AG09319 (cell line): ENCODE measurements at regions not wholly inside any gene's neighbourhood (a gene's known extent, or its start where the extent isn't known, plus 50 kb on each side); places are given as distances from the start of the nearest gene placed in this dataset.

Experiments used
- DNase-seq: peaks from one replicate; pipeline ENCODE4 v3.0.0-alpha.2; 2010; ENCODE audit warnings: low read depth; ENCODE audit errors: extremely low read depth
- TF ChIP-seq, protein P1 (sequence below): IDR thresholded peaks from 2 replicates; pipeline ENCODE4 v1.5.1; 2011; ENCODE audit warnings: low read depth, mild to moderate bottlenecking, inconsistent platforms, low read length, moderate library complexity

DNA sequence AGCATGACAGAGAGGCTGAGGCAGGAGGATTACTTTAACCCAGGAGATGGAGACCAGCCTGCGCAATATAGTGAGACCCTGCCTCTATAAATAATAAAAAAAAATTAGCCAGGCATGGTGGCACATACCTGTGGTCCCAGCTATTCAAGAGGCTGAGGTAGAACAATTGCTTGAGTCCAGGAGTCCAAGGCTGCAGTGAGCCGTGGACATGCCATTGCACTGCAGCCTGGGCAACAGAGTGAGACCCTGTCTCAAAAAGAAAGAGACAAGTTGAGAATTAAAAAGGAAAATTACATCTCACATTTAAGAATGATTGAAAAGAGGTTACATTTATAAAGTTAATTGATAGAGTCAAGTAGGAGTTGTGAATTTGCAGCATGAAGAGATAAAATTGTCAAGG is 91.4 kb upstream of the TMPO start:
- TF ChIP-seq, protein P1, sequence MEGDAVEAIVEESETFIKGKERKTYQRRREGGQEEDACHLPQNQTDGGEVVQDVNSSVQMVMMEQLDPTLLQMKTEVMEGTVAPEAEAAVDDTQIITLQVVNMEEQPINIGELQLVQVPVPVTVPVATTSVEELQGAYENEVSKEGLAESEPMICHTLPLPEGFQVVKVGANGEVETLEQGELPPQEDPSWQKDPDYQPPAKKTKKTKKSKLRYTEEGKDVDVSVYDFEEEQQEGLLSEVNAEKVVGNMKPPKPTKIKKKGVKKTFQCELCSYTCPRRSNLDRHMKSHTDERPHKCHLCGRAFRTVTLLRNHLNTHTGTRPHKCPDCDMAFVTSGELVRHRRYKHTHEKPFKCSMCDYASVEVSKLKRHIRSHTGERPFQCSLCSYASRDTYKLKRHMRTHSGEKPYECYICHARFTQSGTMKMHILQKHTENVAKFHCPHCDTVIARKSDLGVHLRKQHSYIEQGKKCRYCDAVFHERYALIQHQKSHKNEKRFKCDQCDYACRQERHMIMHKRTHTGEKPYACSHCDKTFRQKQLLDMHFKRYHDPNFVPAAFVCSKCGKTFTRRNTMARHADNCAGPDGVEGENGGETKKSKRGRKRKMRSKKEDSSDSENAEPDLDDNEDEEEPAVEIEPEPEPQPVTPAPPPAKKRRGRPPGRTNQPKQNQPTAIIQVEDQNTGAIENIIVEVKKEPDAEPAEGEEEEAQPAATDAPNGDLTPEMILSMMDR = no peak
- no peak for DNase-seq

DNA sequence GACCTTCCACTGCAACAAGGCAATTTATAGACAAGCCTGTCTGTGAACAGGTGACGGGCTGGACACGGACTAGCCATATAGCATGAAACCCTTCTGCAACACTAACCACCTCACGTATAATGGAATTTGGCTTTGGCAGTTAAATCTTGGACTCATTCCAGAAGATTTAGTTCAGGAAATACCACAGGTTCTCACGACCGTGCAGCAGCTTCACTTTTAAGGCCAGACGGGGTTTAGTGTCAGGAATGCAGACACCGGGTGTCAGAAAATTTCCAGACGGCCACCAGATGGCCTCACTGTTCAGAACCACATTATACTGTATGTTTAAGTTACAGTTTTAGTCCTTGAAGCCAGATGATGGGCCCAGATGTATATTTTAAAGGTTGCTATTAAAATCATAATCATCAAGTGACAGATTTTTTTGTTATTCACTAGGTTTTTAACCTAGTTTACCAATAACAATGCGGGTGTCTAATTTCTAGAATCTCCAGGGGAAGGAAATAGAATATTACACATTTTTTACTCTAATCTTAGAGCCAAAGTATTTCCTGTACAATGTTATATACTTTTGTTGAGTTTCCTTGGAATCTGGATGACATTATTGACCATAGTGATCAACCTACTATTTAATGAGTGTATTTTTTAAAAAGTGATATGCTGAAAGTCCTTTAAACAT is 90.5 kb upstream of the TMPO start:
- TF ChIP-seq, protein P1 = peak; percentile 66
- DNase-seq = peak; percentile 47

DNA sequence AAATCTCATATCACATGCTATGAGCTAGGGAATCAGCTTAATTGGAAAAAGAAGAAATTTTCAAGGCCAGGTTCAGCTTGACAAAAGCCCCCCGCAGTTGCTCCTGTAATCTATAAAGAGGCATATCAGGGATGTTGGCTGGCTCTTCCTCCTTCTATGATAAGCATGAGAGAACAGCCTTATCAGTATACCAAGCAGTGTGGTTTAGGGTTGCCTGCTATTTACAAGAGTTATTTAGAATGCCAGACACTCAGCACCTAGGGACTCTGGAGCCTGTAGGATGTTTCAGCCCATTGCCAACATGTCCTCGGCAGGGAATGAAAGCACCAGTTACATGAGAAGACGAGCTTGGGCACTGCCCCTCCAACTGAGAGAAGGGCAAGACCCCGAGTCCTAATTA is 89.5 kb upstream of the TMPO start:
- no peak for DNase-seq
- TF ChIP-seq, protein P1 = no peak

DNA sequence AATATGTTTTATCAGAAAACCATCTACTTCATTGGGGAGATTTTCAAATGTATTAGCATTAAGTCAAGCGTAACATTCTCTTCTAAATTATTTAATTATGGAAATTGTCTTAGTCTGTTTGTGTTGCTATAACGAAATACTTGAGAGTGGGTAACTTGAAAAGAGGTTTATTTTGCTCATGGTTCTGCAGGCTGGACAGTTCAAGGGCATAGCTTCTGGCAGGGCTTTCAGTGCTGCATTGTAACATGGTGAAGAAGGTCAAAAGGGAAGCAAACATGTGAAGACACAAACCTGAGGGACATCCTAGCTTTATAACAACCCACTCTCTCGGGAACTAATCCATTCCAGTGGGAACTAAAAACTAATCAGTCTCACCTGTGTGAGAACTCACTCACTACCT is 84.3 kb upstream of the TMPO start:
- TF ChIP-seq, protein P1 = no peak
- no peak for DNase-seq

GRCh38 chr12:98437166-98437565 is 78.2 kb upstream of the TMPO start:
- TF ChIP-seq, protein P1 = no peak
- DNase-seq = no peak

- DNase-seq = no peak
- TF ChIP-seq, protein P1 = no peak
Observed at GRCh38 chr12:98437806-98438595, 77.4 kb upstream of the TMPO start.

- DNase-seq = no peak
- TF ChIP-seq, protein P1 = no peak
Observed at GRCh38 chr12:98438656-98439230, 76.6 kb upstream of the TMPO start.
